Keratinocyte (primary cell): ENCODE measurements at regions not wholly inside any gene's neighbourhood (a gene's known extent, or its start where the extent isn't known, plus 50 kb on each side); places are given as distances from the start of the nearest gene placed in this dataset.

Experiments used
- DNase-seq: peaks from one replicate; pipeline ENCODE4 v3.0.0-alpha.2; 2011; ENCODE audit warnings: low read depth, missing footprints, low spot score
- FAIRE-seq: peaks from 2 replicates; lab custom pipeline; 2011; peaks lifted over from hg19 to GRCh38; lab: Jason Lieb, UNC
- H2AFZ ChIP-seq: 2 replicates; pipeline ENCODE4 v1.6.0; 2012; ENCODE audit warnings: low read length, control low read depth, inconsistent platforms; ENCODE audit not compliant: control insufficient read depth
- H3K27ac ChIP-seq: 2 replicates; pipeline ENCODE4 v1.5.1; 2011; ENCODE audit warnings: low read length; ENCODE audit not compliant: control insufficient read depth, insufficient read depth
- H3K27me3 ChIP-seq: 3 replicates; pipeline ENCODE4 v1.6.0; 2011; ENCODE audit warnings: low read length; ENCODE audit not compliant: control insufficient read depth, insufficient read depth; ENCODE audit errors: extremely low read depth
- H3K36me3 ChIP-seq, 2 experiments: 2 replicates in 1 of 2; 3 replicates in 1 of 2; pipeline ENCODE4 v1.5.1; 2011; ENCODE audit warnings: low read length in 2 of 2, mild to moderate bottlenecking in 1 of 2; ENCODE audit not compliant: control insufficient read depth in 2 of 2, insufficient read depth in 2 of 2; ENCODE audit errors: extremely low read depth in 1 of 2
- H3K4me1 ChIP-seq: 3 replicates; pipeline ENCODE4 v1.5.1; 2011; ENCODE audit warnings: low read length; ENCODE audit not compliant: control insufficient read depth, insufficient read depth; ENCODE audit errors: extremely low read depth
- H3K4me2 ChIP-seq: 3 replicates; pipeline ENCODE4 v1.6.0; 2011; ENCODE audit warnings: low read depth, low read length; ENCODE audit not compliant: control insufficient read depth, insufficient read depth; ENCODE audit errors: extremely low read depth
- H3K4me3 ChIP-seq, 3 experiments: fragments of 200-600 bp in 1 of 3; sonication (generic) in 1 of 3; 2 replicates in 2 of 3; 3 replicates in 1 of 3; pipeline ENCODE4 v1.5.1; 2011 to 2016; ENCODE audit warnings: low read length in 3 of 3, mild to moderate bottlenecking in 3 of 3, control low read depth in 2 of 3, inconsistent platforms in 1 of 3, low read depth in 1 of 3, mixed read lengths in 1 of 3, mixed run types in 1 of 3, moderate library complexity in 1 of 3; ENCODE audit not compliant: control insufficient read depth in 2 of 3, insufficient read depth in 2 of 3; ENCODE audit errors: extremely low read depth in 1 of 3
- H3K79me2 ChIP-seq: 2 replicates; pipeline ENCODE4 v1.6.0; 2012; ENCODE audit warnings: low read length; ENCODE audit not compliant: control insufficient read depth, insufficient read depth
- H3K9ac ChIP-seq: 3 replicates; pipeline ENCODE4 v1.6.0; 2011; ENCODE audit warnings: low read length; ENCODE audit not compliant: control insufficient read depth, insufficient read depth; ENCODE audit errors: extremely low read depth
- H3K9me1 ChIP-seq: 3 replicates; pipeline ENCODE4 v1.6.0; 2011; ENCODE audit warnings: low read length; ENCODE audit not compliant: control insufficient read depth, insufficient read depth; ENCODE audit errors: extremely low read depth
- H3K9me3 ChIP-seq: 2 replicates; pipeline ENCODE4 v1.5.1; 2012; ENCODE audit warnings: low read depth, low read length; ENCODE audit not compliant: control insufficient read depth
- H4K20me1 ChIP-seq: 3 replicates; pipeline ENCODE4 v1.6.0; 2011; ENCODE audit warnings: low read length; ENCODE audit not compliant: control insufficient read depth, insufficient read depth; ENCODE audit errors: extremely low read depth
- CTCF ChIP-seq, 3 experiments: IDR thresholded peaks in 1 of 3; conservative IDR thresholded peaks in 1 of 3; optimal IDR thresholded peaks in 1 of 3; 2 replicates in 2 of 3; 3 replicates in 1 of 3; pipeline versions ENCODE3 to v1.5.1; 2011; ENCODE audit warnings: low read length in 3 of 3, mild to moderate bottlenecking in 3 of 3, moderate library complexity in 2 of 3, control low read depth in 1 of 3, inconsistent platforms in 1 of 3; ENCODE audit not compliant: insufficient read depth in 2 of 3; ENCODE audit errors: extremely low read depth in 1 of 3
- EZH2 ChIP-seq: IDR thresholded peaks from one replicate; pipeline ENCODE4 v1.6.1; 2012; ENCODE audit warnings: inconsistent platforms, mild to moderate bottlenecking, low read length, moderate library complexity
- dilution Hi-C: fragments of 300-500 bp; cut with MboI; formaldehyde crosslinking; loops from one replicate; pipeline ENCODE4 v1.7.0; 2020; ENCODE audit warnings: low sequenced_read_pairs; ENCODE audit not compliant: extremely low pct_ligation_motif_present

DNA sequence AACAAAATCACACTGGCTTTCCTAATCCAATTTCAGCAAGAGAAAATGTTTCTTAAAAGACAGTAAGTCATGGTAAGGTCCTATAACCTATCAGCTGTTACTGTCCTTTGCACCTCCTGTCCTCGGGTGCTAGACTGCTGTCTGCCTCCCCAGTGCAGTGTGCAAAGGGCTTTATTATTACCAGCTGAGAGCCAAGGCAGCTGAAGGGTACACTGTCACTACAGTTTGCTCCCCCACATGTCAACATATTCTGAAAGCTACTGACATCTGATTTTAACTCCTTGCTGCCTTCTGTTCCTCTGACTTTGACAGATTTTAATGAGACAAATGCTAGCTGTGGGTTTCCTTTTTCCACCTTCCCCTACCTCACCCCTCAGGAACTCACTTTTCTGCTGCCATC, 389.4 kb upstream of the SLC24A2 start:
- no peaks in the 10 kb centered on the region for H3K27me3 ChIP-seq
- no peaks in the 10 kb centered on the region for H3K9me3 ChIP-seq
- no peak overlapping the region for H3K4me3 ChIP-seq
- no peak for TF ChIP-seq EZH2
- TF ChIP-seq CTCF (optimal IDR thresholded peaks at IDR 0.05 in 1 of 3, IDR thresholded peaks at IDR 0.05 in 1 of 3, conservative IDR thresholded peaks at IDR 0.05 in 1 of 3; ENCODE audit: extremely low read depth in 1 of 3, insufficient read depth in 2 of 3, low read length in 3 of 3) = no peak
- no peak overlapping the region for H3K9ac ChIP-seq
- no peak overlapping the region for H3K4me2 ChIP-seq
- H4K20me1 ChIP-seq = no peaks in the 10 kb centered on the region
- no peaks in the 10 kb centered on the region for H3K36me3 ChIP-seq
- no peaks in the 10 kb centered on the region for H3K9me1 ChIP-seq
- dilution Hi-C loops = loop anchor here (25.0 kb wide), 1 partner anchor 241 kb away; no protein-coding TSS in a partner anchor
- FAIRE-seq (peak; percentile 55), DNase-seq (no peak)
- no peak overlapping the region for H2AFZ ChIP-seq
- no peaks in the 10 kb centered on the region for H3K79me2 ChIP-seq
- H3K27ac ChIP-seq = no peak overlapping the region
- peaks cover 6% of the 10 kb centered on the region for H3K4me1 ChIP-seq

GRCh38 chr9:20170122-20170521, 381.3 kb upstream of the SLC24A2 start:
- Histone ChIP-seq H3K4me1 (no peaks in the 10 kb centered on the region), H3K27ac (no peak overlapping the region), H3K36me3 (no peaks in the 10 kb centered on the region), H3K9ac (no peak overlapping the region), H3K9me1 (no peaks in the 10 kb centered on the region), H3K4me3 (no peak overlapping the region), H4K20me1 (no peaks in the 10 kb centered on the region), H3K4me2 (no peak overlapping the region), H3K9me3 (peaks cover 4% of the 10 kb centered on the region), H3K79me2 (no peaks in the 10 kb centered on the region), H2AFZ (no peak overlapping the region), H3K27me3 (no peaks in the 10 kb centered on the region)
- DNase-seq (no peak), FAIRE-seq (no peak)
- no peak for TF ChIP-seq CTCF (optimal IDR thresholded peaks at IDR 0.05 in 1 of 3, IDR thresholded peaks at IDR 0.05 in 1 of 3, conservative IDR thresholded peaks at IDR 0.05 in 1 of 3; ENCODE audit: extremely low read depth in 1 of 3, insufficient read depth in 2 of 3, low read length in 3 of 3)
- TF ChIP-seq EZH2 = no peak
- dilution Hi-C loops = no loop called here
